ENCODE measurements at regions not wholly inside any gene's neighbourhood (a gene's known extent, or its start where the extent isn't known, plus 50 kb on each side); places are given as distances from the start of the nearest gene placed in this dataset.

GRCh38 chr12:61301817-61302216, 958.4 kb upstream of the USP15 start:
- no peak overlapping the region for H3K9ac ChIP-seq
- H3K27ac Mint-ChIP-seq = no peak overlapping the region
- peaks cover 2% of the 10 kb centered on the region for H3K9me3 Mint-ChIP-seq

GRCh38 chr12:61302282-61302681, 957.9 kb upstream of the USP15 start:
- no peak overlapping the region for H3K4me2 ChIP-seq
- no peak overlapping the region for H3K27ac ChIP-seq
- Mint-ChIP-seq H3K4me1 (no peaks in the 10 kb centered on the region), H3K9me3 (peaks cover 2% of the 10 kb centered on the region), H3K4me3 (no peak overlapping the region), H3K27ac (no peak overlapping the region), H3K36me3 (no peaks in the 10 kb centered on the region), H3K27me3 (ENCODE audit: insufficient read depth, low read depth) (no peaks in the 10 kb centered on the region)
- no peak for DNase-seq (ENCODE audit: low spot score)
- H3K4me3 ChIP-seq = no peak overlapping the region
- H3K27me3 ChIP-seq = no peaks in the 10 kb centered on the region
- H3K9ac ChIP-seq = no peak overlapping the region
- no peaks in the 10 kb centered on the region for H3K36me3 ChIP-seq
- H3K79me2 ChIP-seq (ENCODE audit: low read depth) = no peaks in the 10 kb centered on the region
- no peaks in the 10 kb centered on the region for H3K9me3 ChIP-seq (ENCODE audit: low read depth)
- H2AFZ ChIP-seq (replicated peaks) = no peak overlapping the region
- no peaks in the 10 kb centered on the region for H3K4me1 ChIP-seq
- H3F3A ChIP-seq (ENCODE audit: low read depth) = no peaks in the 10 kb centered on the region
- no peaks in the 10 kb centered on the region for H4K20me1 ChIP-seq (ENCODE audit: low read depth)
- TF ChIP-seq EZH2phosphoT487 (IDR thresholded peaks at IDR 0.05) = no peak
- no peak for TF ChIP-seq EZH2 (IDR thresholded peaks at IDR 0.05)
- TF ChIP-seq CTCF (IDR thresholded peaks at IDR 0.05) = no peak

More at GRCh38 chr12:61301817-61302216, 958.4 kb upstream of the USP15 start:
- Histone ChIP-seq H3K27me3 (no peaks in the 10 kb centered on the region), H4K20me1 (ENCODE audit: low read depth) (no peaks in the 10 kb centered on the region), H3K4me2 (no peak overlapping the region), H3K79me2 (ENCODE audit: low read depth) (no peaks in the 10 kb centered on the region), H3F3A (ENCODE audit: low read depth) (no peaks in the 10 kb centered on the region), H3K27ac (no peak overlapping the region), H3K9me3 (ENCODE audit: low read depth) (no peaks in the 10 kb centered on the region), H2AFZ (replicated peaks) (no peak overlapping the region), H3K4me1 (no peaks in the 10 kb centered on the region), H3K4me3 (no peak overlapping the region), H3K36me3 (no peaks in the 10 kb centered on the region)
- Mint-ChIP-seq H3K4me3 (no peak overlapping the region), H3K27me3 (ENCODE audit: insufficient read depth, low read depth) (no peaks in the 10 kb centered on the region), H3K36me3 (no peaks in the 10 kb centered on the region), H3K4me1 (no peaks in the 10 kb centered on the region)
- DNase-seq (ENCODE audit: low spot score) = no peak
- TF ChIP-seq CTCF (IDR thresholded peaks at IDR 0.05) (no peak), EZH2phosphoT487 (IDR thresholded peaks at IDR 0.05) (no peak), EZH2 (IDR thresholded peaks at IDR 0.05) (no peak)

GRCh38 chr12:61308220-61308619, 952.0 kb upstream of the USP15 start:
- Mint-ChIP-seq H3K4me3 (no peak overlapping the region), H3K36me3 (no peaks in the 10 kb centered on the region), H3K27me3 (ENCODE audit: insufficient read depth, low read depth) (no peaks in the 10 kb centered on the region), H3K27ac (no peak overlapping the region), H3K4me1 (no peaks in the 10 kb centered on the region), H3K9me3 (no peaks in the 10 kb centered on the region)
- Histone ChIP-seq H2AFZ (replicated peaks) (no peak overlapping the region), H3K4me1 (no peaks in the 10 kb centered on the region), H3K4me2 (no peak overlapping the region), H3F3A (ENCODE audit: low read depth) (no peaks in the 10 kb centered on the region), H3K4me3 (no peak overlapping the region), H3K27me3 (no peaks in the 10 kb centered on the region), H3K9me3 (ENCODE audit: low read depth) (no peaks in the 10 kb centered on the region), H3K27ac (no peak overlapping the region), H3K9ac (no peak overlapping the region), H3K36me3 (no peaks in the 10 kb centered on the region), H3K79me2 (ENCODE audit: low read depth) (no peaks in the 10 kb centered on the region), H4K20me1 (ENCODE audit: low read depth) (no peaks in the 10 kb centered on the region)
- no peak for TF ChIP-seq EZH2 (IDR thresholded peaks at IDR 0.05)
- TF ChIP-seq CTCF (IDR thresholded peaks at IDR 0.05) = no peak
- TF ChIP-seq EZH2phosphoT487 (IDR thresholded peaks at IDR 0.05) = no peak
- no peak for DNase-seq (ENCODE audit: low spot score)
